ENCODE measurements at regions not wholly inside any gene's neighbourhood (a gene's known extent, or its start where the extent isn't known, plus 50 kb on each side); places are given as distances from the start of the nearest gene placed in this dataset.

GRCh38 chr5:105735704-105736103 lies 1935.0 kb downstream of the EFNA5 start:
- TF ChIP-seq, protein P1, sequence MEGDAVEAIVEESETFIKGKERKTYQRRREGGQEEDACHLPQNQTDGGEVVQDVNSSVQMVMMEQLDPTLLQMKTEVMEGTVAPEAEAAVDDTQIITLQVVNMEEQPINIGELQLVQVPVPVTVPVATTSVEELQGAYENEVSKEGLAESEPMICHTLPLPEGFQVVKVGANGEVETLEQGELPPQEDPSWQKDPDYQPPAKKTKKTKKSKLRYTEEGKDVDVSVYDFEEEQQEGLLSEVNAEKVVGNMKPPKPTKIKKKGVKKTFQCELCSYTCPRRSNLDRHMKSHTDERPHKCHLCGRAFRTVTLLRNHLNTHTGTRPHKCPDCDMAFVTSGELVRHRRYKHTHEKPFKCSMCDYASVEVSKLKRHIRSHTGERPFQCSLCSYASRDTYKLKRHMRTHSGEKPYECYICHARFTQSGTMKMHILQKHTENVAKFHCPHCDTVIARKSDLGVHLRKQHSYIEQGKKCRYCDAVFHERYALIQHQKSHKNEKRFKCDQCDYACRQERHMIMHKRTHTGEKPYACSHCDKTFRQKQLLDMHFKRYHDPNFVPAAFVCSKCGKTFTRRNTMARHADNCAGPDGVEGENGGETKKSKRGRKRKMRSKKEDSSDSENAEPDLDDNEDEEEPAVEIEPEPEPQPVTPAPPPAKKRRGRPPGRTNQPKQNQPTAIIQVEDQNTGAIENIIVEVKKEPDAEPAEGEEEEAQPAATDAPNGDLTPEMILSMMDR (IDR thresholded peaks at IDR 0.05; ENCODE audit: low read depth, low read length) = no peak
- TF ChIP-seq EZH2phosphoT487 (IDR thresholded peaks at IDR 0.05; ENCODE audit: low read depth) = no peak
